Endothelial cell of umbilical vein (primary cell): ENCODE measurements at regions not wholly inside any gene's neighbourhood (a gene's known extent, or its start where the extent isn't known, plus 50 kb on each side); places are given as distances from the start of the nearest gene placed in this dataset.

Source experiments
- BruUV-seq: library from RNA; stranded (reverse); fragments of 400-500 nt; replicated peaks from 2 replicates; lab custom pipeline; 2021; lab: Mats Ljungman, UMichigan
- CTCF ChIA-PET: fragments of 300-600, 350-600 bp; sonication (Branson Sonifier 250); formaldehyde crosslinking; loops from one replicate; lab custom pipeline; 2021; ENCODE audit warnings: antibody characterized with exemption, inconsistent platforms; lab: Charles Lee
- POLR2A ChIA-PET: fragments of 300-600, 350-600 bp; sonication (Branson Sonifier 250); formaldehyde crosslinking; loops from one replicate; lab custom pipeline; 2021; ENCODE audit warnings: antibody characterized with exemption, inconsistent platforms; lab: Charles Lee
- DNase-seq: peaks from one replicate; pipeline ENCODE4 v3.0.0-alpha.2; 2011; ENCODE audit warnings: low read depth, low spot score
- FAIRE-seq: peaks from 2 replicates; lab custom pipeline; 2011; peaks lifted over from hg19 to GRCh38; lab: Jason Lieb, UNC
- H2AFZ ChIP-seq: 2 replicates; pipeline ENCODE4 v1.6.0; 2012; ENCODE audit warnings: low read depth, low read length, control low read depth, inconsistent platforms
- H3K27ac ChIP-seq: 2 replicates; pipeline ENCODE4 v1.5.1; 2011; ENCODE audit warnings: low read depth, mild to moderate bottlenecking, control low read depth, low read length, moderate library complexity; ENCODE audit not compliant: insufficient read depth
- H3K27me3 ChIP-seq, 2 experiments: 2 replicates each; pipeline versions ENCODE4 v1.6.0 to v1.6.1; 2011; ENCODE audit warnings: low read length in 2 of 2, mixed read lengths in 1 of 2; ENCODE audit not compliant: control insufficient read depth in 2 of 2, insufficient read depth in 2 of 2
- H3K36me3 ChIP-seq, 2 experiments: 2 replicates in 1 of 2; 3 replicates in 1 of 2; pipeline ENCODE4 v1.5.1; 2011; ENCODE audit warnings: low read length in 2 of 2, mild to moderate bottlenecking in 1 of 2, moderate library complexity in 1 of 2; ENCODE audit not compliant: control insufficient read depth in 2 of 2, insufficient read depth in 2 of 2; ENCODE audit errors: extremely low read depth in 1 of 2
- H3K4me1 ChIP-seq: 3 replicates; pipeline ENCODE4 v1.5.1; 2011; ENCODE audit warnings: mild to moderate bottlenecking, low read length; ENCODE audit not compliant: control insufficient read depth, insufficient read depth; ENCODE audit errors: extremely low read depth
- H3K4me2 ChIP-seq: 2 replicates; pipeline ENCODE4 v1.6.1; 2011; ENCODE audit warnings: low read length, control low read depth, mixed read lengths; ENCODE audit not compliant: insufficient read depth
- H3K4me3 ChIP-seq, 3 experiments: fragments of 200-600 bp in 1 of 3; sonication (generic), shearing (Covaris generic) in 1 of 3; replicated peaks in 1 of 3; 2 replicates each; pipeline ENCODE4 v1.5.1; 2011 to 2016; ENCODE audit warnings: control low read depth in 3 of 3, low read length in 3 of 3, mild to moderate bottlenecking in 2 of 3, inconsistent platforms in 1 of 3, low read depth in 1 of 3, moderate library complexity in 1 of 3; ENCODE audit not compliant: insufficient read depth in 1 of 3
- H3K79me2 ChIP-seq: 2 replicates; pipeline ENCODE4 v1.6.0; 2012; ENCODE audit warnings: low read length, inconsistent platforms; ENCODE audit not compliant: control insufficient read depth, insufficient read depth
- H3K9ac ChIP-seq: replicated peaks from 2 replicates; pipeline ENCODE3; 2011; ENCODE audit warnings: low read length, control low read depth; ENCODE audit not compliant: insufficient read depth; ENCODE audit errors: extremely low read depth
- H3K9me1 ChIP-seq: replicated peaks from 3 replicates; pipeline ENCODE4 v1.6.0; 2011; ENCODE audit warnings: mild to moderate bottlenecking, low read length; ENCODE audit not compliant: control insufficient read depth, insufficient read depth; ENCODE audit errors: extremely low read depth
- H3K9me3 ChIP-seq: replicated peaks from 2 replicates; pipeline ENCODE4 v1.5.1; 2012; ENCODE audit warnings: low read length, inconsistent platforms; ENCODE audit not compliant: control insufficient read depth, insufficient read depth
- H4K20me1 ChIP-seq: replicated peaks from 2 replicates; pipeline ENCODE3; 2011; ENCODE audit warnings: mild to moderate bottlenecking, low read length; ENCODE audit not compliant: control insufficient read depth, insufficient read depth; ENCODE audit errors: extremely low read depth
- EZH2 ChIP-seq: IDR thresholded peaks from 2 replicates; pipeline ENCODE4 v1.6.1; 2012; ENCODE audit warnings: borderline replicate concordance, low read depth, mild to moderate bottlenecking, moderate library complexity, low read length, inconsistent platforms; ENCODE audit not compliant: severe bottlenecking
- FOS ChIP-seq: IDR thresholded peaks from 2 replicates; pipeline ENCODE4 v1.6.1; 2011; ENCODE audit warnings: mild to moderate bottlenecking, low read length, moderate library complexity, borderline replicate concordance; ENCODE audit not compliant: insufficient read depth
- GATA2 ChIP-seq: IDR thresholded peaks from 2 replicates; pipeline ENCODE4 v1.7.0; 2011; ENCODE audit warnings: low read depth, mild to moderate bottlenecking, moderate library complexity, mixed read lengths, low read length; ENCODE audit not compliant: insufficient read length, insufficient read depth
- JUN ChIP-seq: IDR thresholded peaks from 2 replicates; pipeline ENCODE4 v1.6.1; 2011; ENCODE audit warnings: borderline replicate concordance, low read depth; ENCODE audit not compliant: insufficient read length, insufficient read depth
- MYC ChIP-seq: IDR thresholded peaks from one replicate; pipeline ENCODE4 v1.6.1; 2011; ENCODE audit warnings: mild to moderate bottlenecking, low read depth, low read length
- POLR2A ChIP-seq: IDR thresholded peaks from 2 replicates; pipeline ENCODE4 v1.6.1; 2012; ENCODE audit warnings: low read depth, mild to moderate bottlenecking, control low read depth, low read length
- POLR2AphosphoS5 ChIP-seq: IDR thresholded peaks from 2 replicates; pipeline ENCODE4 v1.6.1; 2012; ENCODE audit warnings: low read depth, mild to moderate bottlenecking, control low read depth, low read length, moderate library complexity; ENCODE audit not compliant: insufficient read depth
- dilution Hi-C: fragments of 300-500 bp; cut with MboI; formaldehyde crosslinking; loops from one replicate; pipeline ENCODE4 v1.15.0; 2019; ENCODE audit warnings: low sequenced_read_pairs; ENCODE audit not compliant: extremely low pct_ligation_motif_present
- intact Hi-C: fragments of 100-400 bp; cut with micrococcal nuclease; formaldehyde crosslinking; loops from one replicate; pipeline ENCODE4 v1.10.0; 2022
- TF ChIP-seq, protein P1 (sequence below), 2 donors: IDR thresholded peaks; 1 replicate in 1 of 2; 2 replicates in 1 of 2; pipeline ENCODE4 v1.5.1; 2011; ENCODE audit warnings: low read length in 2 of 2, mild to moderate bottlenecking in 2 of 2, moderate library complexity in 2 of 2, control low read depth in 1 of 2, inconsistent platforms in 1 of 2, low read depth in 1 of 2; ENCODE audit not compliant: insufficient read depth in 1 of 2; ENCODE audit errors: extremely low read depth in 1 of 2
- TF ChIP-seq, protein P2 (sequence below): IDR thresholded peaks from 2 replicates; pipeline ENCODE4 v1.6.1; 2011; ENCODE audit not compliant: insufficient read depth, insufficient read length

DNA sequence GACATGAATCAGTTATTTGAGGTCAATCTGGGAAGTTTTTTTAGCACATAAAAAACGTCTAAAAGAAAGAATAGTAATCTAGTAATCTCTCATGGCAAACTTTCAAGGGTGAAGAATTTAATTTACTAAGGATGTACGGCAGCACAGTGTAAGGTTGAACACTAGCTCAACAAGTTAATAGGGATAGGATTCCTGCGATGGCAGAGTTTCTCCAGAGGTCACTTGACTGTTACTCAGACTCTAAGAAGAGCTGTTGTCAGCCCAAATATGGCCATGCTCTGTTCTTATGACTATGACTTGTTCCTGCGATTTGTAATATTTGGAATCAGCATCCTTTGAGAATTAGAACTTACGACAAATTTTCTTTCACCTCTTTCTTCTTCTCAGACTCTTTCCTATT, 553.3 kb upstream of the TNP1 start:
- dilution Hi-C loops (no loop called here), intact Hi-C loops (no loop called here)
- no peaks in the 10 kb centered on the region for H3K9me3 ChIP-seq
- H3K4me2 ChIP-seq = no peak overlapping the region
- DNase-seq (no peak), FAIRE-seq (no peak)
- H3K79me2 ChIP-seq = no peaks in the 10 kb centered on the region
- H3K9me1 ChIP-seq = no peaks in the 10 kb centered on the region
- H3K27me3 ChIP-seq = no peaks in the 10 kb centered on the region
- no peak overlapping the region for H3K4me3 ChIP-seq
- TF ChIP-seq POLR2A = no peak
- no peak for TF ChIP-seq GATA2
- TF ChIP-seq, protein P1, sequence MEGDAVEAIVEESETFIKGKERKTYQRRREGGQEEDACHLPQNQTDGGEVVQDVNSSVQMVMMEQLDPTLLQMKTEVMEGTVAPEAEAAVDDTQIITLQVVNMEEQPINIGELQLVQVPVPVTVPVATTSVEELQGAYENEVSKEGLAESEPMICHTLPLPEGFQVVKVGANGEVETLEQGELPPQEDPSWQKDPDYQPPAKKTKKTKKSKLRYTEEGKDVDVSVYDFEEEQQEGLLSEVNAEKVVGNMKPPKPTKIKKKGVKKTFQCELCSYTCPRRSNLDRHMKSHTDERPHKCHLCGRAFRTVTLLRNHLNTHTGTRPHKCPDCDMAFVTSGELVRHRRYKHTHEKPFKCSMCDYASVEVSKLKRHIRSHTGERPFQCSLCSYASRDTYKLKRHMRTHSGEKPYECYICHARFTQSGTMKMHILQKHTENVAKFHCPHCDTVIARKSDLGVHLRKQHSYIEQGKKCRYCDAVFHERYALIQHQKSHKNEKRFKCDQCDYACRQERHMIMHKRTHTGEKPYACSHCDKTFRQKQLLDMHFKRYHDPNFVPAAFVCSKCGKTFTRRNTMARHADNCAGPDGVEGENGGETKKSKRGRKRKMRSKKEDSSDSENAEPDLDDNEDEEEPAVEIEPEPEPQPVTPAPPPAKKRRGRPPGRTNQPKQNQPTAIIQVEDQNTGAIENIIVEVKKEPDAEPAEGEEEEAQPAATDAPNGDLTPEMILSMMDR (IDR thresholded peaks at IDR 0.05; ENCODE audit: extremely low read depth in 1 of 2, insufficient read depth in 1 of 2, low read depth in 1 of 2, low read length in 2 of 2) = no peak
- TF ChIP-seq MYC = no peak
- no peak for TF ChIP-seq EZH2
- TF ChIP-seq, protein P2, sequence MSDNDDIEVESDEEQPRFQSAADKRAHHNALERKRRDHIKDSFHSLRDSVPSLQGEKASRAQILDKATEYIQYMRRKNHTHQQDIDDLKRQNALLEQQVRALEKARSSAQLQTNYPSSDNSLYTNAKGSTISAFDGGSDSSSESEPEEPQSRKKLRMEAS = no peak
- no peak for TF ChIP-seq POLR2AphosphoS5
- TF ChIP-seq JUN = no peak
- no peak for TF ChIP-seq FOS
- ChIA-PET POLR2A (no interaction called here), CTCF (no interaction called here)
- H3K27ac ChIP-seq = no peak overlapping the region
- H3K9ac ChIP-seq = no peak overlapping the region
- H4K20me1 ChIP-seq = no peaks in the 10 kb centered on the region
- no peaks in the 10 kb centered on the region for H3K4me1 ChIP-seq
- H2AFZ ChIP-seq = no peak overlapping the region
- no TSS peak for BruUV-seq
- H3K36me3 ChIP-seq = no peaks in the 10 kb centered on the region
